NCI-H2196 treated with DMSO at 0.1 percent for 48 hours (cell line): ENCODE measurements at regions not wholly inside any gene's neighbourhood (a gene's known extent, or its start where the extent isn't known, plus 50 kb on each side); places are given as distances from the start of the nearest gene placed in this dataset.

Experiments used
- DNase-seq: peaks from one replicate; lab custom pipeline; 2025; ENCODE audit not compliant: unreplicated experiment; lab: John Stamatoyannopoulos, UW

DNA sequence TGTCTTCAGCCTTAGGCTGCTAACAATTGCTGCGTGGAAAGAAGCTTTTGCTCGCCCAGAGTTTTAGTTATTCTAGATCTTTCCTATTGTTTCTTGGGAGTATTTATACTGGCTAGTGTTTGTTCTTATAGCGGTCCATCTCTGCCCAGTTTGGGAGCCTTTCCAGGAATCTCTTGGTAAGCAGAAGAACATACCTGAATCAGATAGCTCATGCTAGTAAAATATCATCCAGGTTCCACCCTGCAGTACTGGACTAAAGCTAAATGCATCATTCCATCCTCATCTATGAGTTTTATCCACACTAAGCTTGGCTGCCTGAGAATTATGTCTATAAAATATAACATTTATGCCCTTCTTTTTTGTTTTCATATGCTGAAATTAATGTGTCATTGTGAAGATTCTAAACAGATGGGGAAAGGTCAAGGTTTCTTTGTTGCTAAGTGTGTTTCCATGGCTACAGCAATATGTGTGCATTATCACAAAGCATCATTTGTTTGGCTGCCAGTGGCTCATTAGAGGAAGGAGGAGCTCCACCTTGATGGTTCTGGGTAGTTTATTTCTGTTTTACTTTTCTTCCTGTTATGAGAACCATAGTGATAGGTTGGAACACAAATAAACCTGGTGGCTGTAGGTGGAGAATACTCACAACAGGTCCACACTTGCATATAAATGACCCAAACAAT is 182.8 kb downstream of the PIK3C3 start:
- no peak for DNase-seq

DNA sequence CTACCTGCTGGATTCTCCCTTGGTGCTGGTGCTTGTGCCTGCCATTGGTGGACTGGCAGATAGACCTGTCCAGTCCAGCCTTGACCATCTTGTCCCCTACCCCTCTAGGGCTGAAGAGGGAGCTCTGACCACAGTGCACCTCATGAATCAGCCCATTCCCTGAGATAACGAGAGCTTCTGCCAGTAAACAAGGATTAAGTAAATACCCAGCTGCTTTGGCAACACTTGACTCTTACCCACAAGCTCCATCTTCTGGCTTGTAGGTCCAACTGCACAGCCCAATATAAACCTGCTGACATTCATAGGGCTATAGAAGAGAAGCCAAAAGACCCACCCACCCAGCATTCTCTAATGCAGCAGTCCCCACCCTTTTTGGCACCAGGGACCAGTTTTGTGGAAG is 186.4 kb downstream of the PIK3C3 start:
- DNase-seq, result no peak

- DNase-seq, result no peak
Observed at GRCh38 chr18:42155024-42155423, 200.0 kb downstream of the PIK3C3 start.

DNA sequence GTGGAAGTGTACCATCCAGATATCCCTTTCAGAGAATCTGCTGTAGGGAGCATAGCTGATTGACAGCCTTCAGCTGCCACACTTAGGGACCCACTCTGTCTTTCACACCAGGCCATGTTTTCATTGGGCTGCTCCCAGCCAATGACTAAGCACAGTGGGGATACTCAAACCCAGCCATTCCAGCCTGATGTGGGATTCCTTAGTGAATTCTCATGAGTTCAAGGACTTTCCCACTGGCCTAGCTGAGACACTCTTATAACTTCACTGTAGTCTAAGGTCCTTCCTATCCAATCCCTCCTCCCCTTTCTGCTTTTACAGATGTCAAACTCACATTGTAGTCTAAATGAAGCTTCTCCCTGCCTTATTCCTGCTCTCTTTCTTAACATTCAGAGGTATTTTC is 201.2 kb downstream of the PIK3C3 start:
- no peak for DNase-seq

DNA sequence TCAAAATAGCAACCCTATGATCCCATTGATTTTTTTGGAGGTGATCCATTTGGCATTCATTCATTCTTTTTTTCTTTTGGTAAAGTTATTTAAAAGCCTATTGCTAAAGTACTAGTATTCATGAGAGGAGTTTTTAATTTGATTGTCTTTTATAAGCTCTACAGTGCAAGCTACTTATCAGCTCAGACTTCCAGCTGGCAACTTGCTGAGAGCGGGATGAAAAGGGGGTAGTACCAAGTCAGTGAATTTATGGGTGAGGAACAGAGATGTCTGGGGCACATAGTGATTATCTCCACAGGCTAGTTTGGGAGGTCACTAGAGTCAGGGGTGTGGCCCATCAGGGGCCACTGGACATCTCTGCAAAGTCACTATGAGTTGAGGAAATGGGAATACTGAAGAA is 202.4 kb downstream of the PIK3C3 start:
- DNase-seq, result no peak

- no peak for DNase-seq
Observed at GRCh38 chr18:42157878-42158277, 202.8 kb downstream of the PIK3C3 start.

DNA sequence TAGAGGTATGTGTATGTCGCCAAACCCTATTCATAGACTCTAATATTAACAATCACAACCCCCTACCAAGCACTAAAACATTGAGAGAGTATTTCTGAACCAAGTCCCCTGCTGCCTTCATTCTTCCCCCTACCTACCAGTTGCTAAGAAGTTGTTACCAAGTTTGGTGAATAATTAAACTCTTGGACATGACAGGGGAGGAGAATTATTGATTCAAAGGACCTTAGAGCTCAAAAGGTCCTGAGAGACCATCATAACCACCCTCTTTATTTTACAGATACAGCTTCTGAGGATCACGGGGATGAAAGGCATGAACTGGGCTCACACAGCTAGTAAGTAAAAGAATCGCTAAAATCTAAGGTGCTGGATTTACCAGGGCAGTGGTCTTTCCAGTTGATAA is 204.1 kb downstream of the PIK3C3 start:
- DNase-seq, result no peak

- DNase-seq, result no peak
Observed at GRCh38 chr18:42163321-42163720, 208.3 kb downstream of the PIK3C3 start.

- no peak for DNase-seq
Observed at GRCh38 chr18:42164556-42164955, 209.5 kb downstream of the PIK3C3 start.

GRCh38 chr18:42165922-42166513 is 211.0 kb downstream of the PIK3C3 start:
- DNase-seq, result no peak

- no peak for DNase-seq
Observed at GRCh38 chr18:42168487-42168886, 213.5 kb downstream of the PIK3C3 start.

DNA sequence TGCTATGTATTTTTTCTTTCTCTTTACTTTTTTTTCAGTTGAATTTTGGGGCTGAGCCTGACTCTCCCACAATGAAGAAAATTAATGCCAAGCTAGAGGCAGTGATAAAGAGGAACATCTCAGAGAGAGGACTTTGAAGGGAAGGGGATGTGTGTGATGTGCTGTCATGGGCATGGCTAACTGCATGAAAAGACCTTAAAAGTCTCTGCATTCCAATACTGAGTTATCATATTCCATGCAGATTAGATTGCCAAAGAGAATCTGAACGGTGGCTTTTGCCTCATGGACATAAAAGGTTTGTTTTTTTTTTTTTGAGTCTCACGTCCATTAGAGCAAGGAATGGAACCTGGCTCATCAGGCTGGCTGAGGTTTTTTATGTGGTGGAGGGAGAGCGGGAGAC is 213.9 kb downstream of the PIK3C3 start:
- DNase-seq, result no peak

GRCh38 chr18:42174909-42175308 is 219.9 kb downstream of the PIK3C3 start:
- no peak for DNase-seq

DNA sequence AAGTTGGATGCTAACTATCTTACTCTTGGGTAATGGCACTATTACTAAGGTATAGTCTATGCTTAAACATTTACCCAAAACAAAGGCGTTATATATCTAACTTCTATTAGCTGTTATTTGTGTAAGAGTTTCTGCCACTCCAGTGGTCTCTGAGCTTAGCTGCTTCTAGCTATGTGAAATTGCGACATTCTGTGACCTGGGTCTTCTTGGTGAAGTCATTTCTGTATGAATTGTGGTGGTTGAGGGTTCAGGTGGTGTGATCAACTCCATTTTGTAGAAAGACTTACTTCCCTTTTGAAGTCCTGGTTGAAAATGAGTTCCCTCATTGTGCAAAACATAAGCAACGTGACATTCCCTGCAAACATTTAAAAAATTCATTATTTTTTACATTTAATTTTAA is 221.6 kb downstream of the PIK3C3 start:
- no peak for DNase-seq

- DNase-seq, result no peak
Observed at GRCh38 chr18:42177390-42177789, 222.4 kb downstream of the PIK3C3 start.

- DNase-seq, result no peak
Observed at GRCh38 chr18:42178376-42179080, 223.5 kb downstream of the PIK3C3 start.

DNA sequence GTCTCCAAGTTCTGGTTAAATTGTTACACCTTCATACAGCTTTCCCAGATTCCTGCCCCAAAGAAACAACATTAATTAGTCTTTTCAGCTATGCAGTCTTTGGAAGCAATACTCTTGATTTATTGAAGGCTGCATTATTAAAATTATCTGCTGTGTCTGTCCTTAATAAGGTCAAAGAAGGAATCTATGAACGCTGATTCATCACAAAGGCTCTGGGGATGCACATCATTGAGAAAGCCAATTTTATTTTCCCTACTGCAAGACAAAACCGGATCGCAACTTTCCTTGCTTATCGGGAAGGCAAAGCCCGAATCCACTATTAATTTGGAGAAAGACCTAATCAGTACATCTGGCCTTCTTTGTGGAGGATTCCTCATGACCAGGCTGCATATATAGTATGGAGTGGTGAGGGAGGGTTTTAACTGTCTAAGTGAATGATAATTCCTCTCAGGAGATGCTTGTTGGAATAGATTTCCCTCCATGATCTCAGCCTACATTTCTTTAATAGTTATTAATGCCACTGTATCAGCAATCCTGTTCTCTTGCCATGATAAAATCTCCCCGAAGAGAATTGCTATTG is 224.6 kb downstream of the PIK3C3 start:
- no peak for DNase-seq

DNA sequence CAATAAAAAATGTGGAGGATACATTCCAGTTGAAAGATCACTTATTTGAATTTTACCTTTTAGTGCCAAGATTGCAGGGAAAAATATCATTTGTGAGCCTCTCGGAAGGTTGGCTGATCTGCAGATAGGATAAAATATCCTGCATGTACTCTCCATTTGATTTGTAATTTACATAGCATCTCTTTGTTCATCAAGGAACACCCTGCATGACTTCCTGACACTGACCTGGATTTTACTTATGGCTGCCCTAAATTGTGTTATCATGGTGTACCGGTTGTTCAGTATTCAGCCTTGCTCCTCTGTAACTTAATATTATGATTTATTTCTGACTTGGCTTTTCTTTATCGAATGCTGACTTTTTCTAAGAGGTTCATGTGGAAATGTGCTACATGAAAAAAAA is 226.4 kb downstream of the PIK3C3 start:
- no peak for DNase-seq

GRCh38 chr18:42182728-42183700 is 228.0 kb downstream of the PIK3C3 start:
- no peak for DNase-seq

DNA sequence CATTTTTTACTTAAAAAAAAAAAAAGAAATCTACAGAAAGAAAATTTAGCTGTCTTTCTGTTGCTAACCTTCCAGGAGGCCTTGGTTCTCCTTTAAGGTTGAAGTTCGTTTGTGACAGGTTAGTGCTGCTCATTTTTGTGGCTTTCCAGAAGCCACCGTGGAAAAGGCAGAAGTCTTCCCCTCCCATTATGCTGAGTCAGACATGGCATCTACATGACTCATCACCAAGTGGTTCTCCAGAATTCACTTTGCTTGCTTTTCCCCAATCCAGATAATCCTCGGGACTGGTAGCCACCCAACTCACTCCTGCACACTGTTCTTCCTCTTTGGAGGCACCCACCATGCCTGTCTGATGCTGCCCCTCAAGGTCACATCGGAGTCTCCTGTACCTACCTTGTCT is 228.7 kb downstream of the PIK3C3 start:
- no peak for DNase-seq
